H1 (cell line): ENCODE measurements at regions not wholly inside any gene's neighbourhood (a gene's known extent, or its start where the extent isn't known, plus 50 kb on each side); places are given as distances from the start of the nearest gene placed in this dataset.
A peak's percentile ranks its signal among the peaks of the same experiment; 100 is the strongest.

Experiments used
- CTCF ChIA-PET: fragments of 300-600 bp; sonication (Branson Sonifier 250); formaldehyde crosslinking; loops from one replicate; lab custom pipeline; 2021; ENCODE audit not compliant: partially characterized antibody; lab: Charles Lee
- POLR2A ChIA-PET: fragments of 300-600 bp; sonication (Branson Sonifier 250); formaldehyde crosslinking; loops from one replicate; lab custom pipeline; 2021; ENCODE audit warnings: inconsistent platforms; ENCODE audit not compliant: partially characterized antibody; lab: Charles Lee
- DNase-seq, 2 experiments: peaks; one replicate each; pipeline versions ENCODE4 v3.0.0 to v3.0.0-alpha.2; 2010 to 2022; ENCODE audit warnings: low spot score in 2 of 2, low read depth in 1 of 2, mixed read lengths in 1 of 2
- FAIRE-seq: peaks from 2 replicates; lab custom pipeline; 2011; peaks lifted over from hg19 to GRCh38; lab: Jason Lieb, UNC
- H2AFZ ChIP-seq: 2 replicates; pipeline ENCODE4 v1.8.1; 2012; ENCODE audit warnings: low read length, inconsistent platforms
- H2AK5ac ChIP-seq: 2 replicates; pipeline ENCODE4 v1.6.1; 2013; ENCODE audit warnings: low read depth, low read length
- H2BK120ac ChIP-seq: replicated peaks from 2 replicates; pipeline ENCODE3; 2013; ENCODE audit warnings: low read depth, low read length, inconsistent platforms
- H2BK12ac ChIP-seq: 2 replicates; pipeline ENCODE4 v1.6.1; 2013; ENCODE audit warnings: low read depth, low read length
- H2BK15ac ChIP-seq: 2 replicates; pipeline ENCODE4 v1.6.1; 2013; ENCODE audit warnings: low read length
- H2BK20ac ChIP-seq: 2 replicates; pipeline ENCODE4 v1.6.1; 2013; ENCODE audit warnings: low read length
- H2BK5ac ChIP-seq: 2 replicates; pipeline ENCODE4 v1.6.1; 2013; ENCODE audit warnings: low read depth, low read length
- H3K14ac ChIP-seq: 2 replicates; pipeline ENCODE4 v1.6.1; 2013; ENCODE audit warnings: inconsistent platforms; ENCODE audit not compliant: insufficient read length
- H3K18ac ChIP-seq: 2 replicates; pipeline ENCODE4 v1.6.1; 2013; ENCODE audit warnings: low read length; ENCODE audit errors: extremely low read depth
- H3K23ac ChIP-seq: 2 replicates; pipeline ENCODE4 v1.6.1; 2013; ENCODE audit warnings: inconsistent platforms; ENCODE audit not compliant: insufficient read length
- H3K23me2 ChIP-seq: 2 replicates; pipeline ENCODE4 v1.6.1; 2013; ENCODE audit warnings: low read depth, low read length
- H3K27ac ChIP-seq: 2 replicates; pipeline ENCODE4 v1.6.1; 2011; ENCODE audit warnings: low read depth, low read length, inconsistent platforms
- H3K27me3 ChIP-seq, 4 experiments: replicated peaks in 1 of 4; 1 replicate in 1 of 4; 2 replicates in 3 of 4; pipeline versions ENCODE4 v1.6.1 to v1.8.1; 2011 to 2013; ENCODE audit warnings: low read length in 3 of 4, mild to moderate bottlenecking in 3 of 4, inconsistent platforms in 2 of 4, mixed read lengths in 2 of 4, moderate library complexity in 1 of 4; ENCODE audit not compliant: control insufficient read depth in 3 of 4, insufficient read depth in 3 of 4; ENCODE audit errors: extremely low read depth in 1 of 4
- H3K36me3 ChIP-seq, 4 experiments: 2 replicates each; pipeline versions ENCODE4 v1.6.1 to v1.8.1; 2011 to 2013; ENCODE audit warnings: mild to moderate bottlenecking in 4 of 4, low read length in 3 of 4, moderate library complexity in 2 of 4, control low read depth in 1 of 4, inconsistent platforms in 1 of 4; ENCODE audit not compliant: insufficient read depth in 4 of 4, control insufficient read depth in 2 of 4
- H3K4ac ChIP-seq: replicated peaks from 2 replicates; pipeline ENCODE3; 2013; ENCODE audit warnings: low read length, low read depth, mixed read lengths, inconsistent platforms; ENCODE audit not compliant: insufficient read length
- H3K4me1 ChIP-seq, 4 experiments: replicated peaks in 1 of 4; 1 replicate in 1 of 4; 2 replicates in 3 of 4; pipeline versions ENCODE4 v1.6.1 to v1.8.1; 2011 to 2013; ENCODE audit warnings: low read length in 3 of 4, inconsistent platforms in 2 of 4, mixed read lengths in 1 of 4; ENCODE audit not compliant: insufficient read depth in 4 of 4, control insufficient read depth in 3 of 4
- H3K4me2 ChIP-seq, 2 experiments: 2 replicates each; pipeline versions ENCODE4 v1.6.1 to v1.8.1; 2011 to 2013; ENCODE audit warnings: low read depth in 2 of 2, low read length in 2 of 2, control low read depth in 1 of 2, inconsistent platforms in 1 of 2, mild to moderate bottlenecking in 1 of 2; ENCODE audit not compliant: insufficient read depth in 1 of 2
- H3K4me3 ChIP-seq, 4 experiments: fragments of 200-600, 300-600 bp in 1 of 4; sonication (generic), shearing (Covaris generic), sonication (Bioruptor Twin) in 1 of 4; 2 replicates each; pipeline versions ENCODE4 v1.5.1 to v1.8.1; 2011 to 2016; ENCODE audit warnings: low read length in 4 of 4, low read depth in 3 of 4, control low read depth in 2 of 4, inconsistent platforms in 2 of 4, mild to moderate bottlenecking in 2 of 4, mixed read lengths in 1 of 4, moderate library complexity in 1 of 4; ENCODE audit not compliant: insufficient read depth in 2 of 4; ENCODE audit errors: extremely low read depth in 1 of 4
- H3K56ac ChIP-seq: replicated peaks from 2 replicates; pipeline ENCODE3; 2013; ENCODE audit warnings: low read depth, mild to moderate bottlenecking, mixed read lengths, low read length, inconsistent platforms; ENCODE audit not compliant: insufficient read length
- H3K79me1 ChIP-seq: 2 replicates; pipeline ENCODE4 v1.6.1; 2013; ENCODE audit warnings: low read depth, low read length, control low read depth
- H3K79me2 ChIP-seq, 2 experiments: 2 replicates each; pipeline versions ENCODE4 v1.6.1 to v1.8.1; 2012 to 2013; ENCODE audit warnings: low read length in 2 of 2, mild to moderate bottlenecking in 2 of 2, inconsistent platforms in 1 of 2; ENCODE audit not compliant: insufficient read depth in 2 of 2, control insufficient read depth in 1 of 2
- H3K9ac ChIP-seq, 4 experiments: replicated peaks in 1 of 4; 1 replicate in 1 of 4; 2 replicates in 3 of 4; pipeline versions ENCODE4 v1.6.1 to v1.8.1; 2011 to 2013; ENCODE audit warnings: low read depth in 3 of 4, low read length in 3 of 4, control low read depth in 2 of 4, mild to moderate bottlenecking in 2 of 4, moderate library complexity in 2 of 4, inconsistent platforms in 1 of 4; ENCODE audit errors: extremely low read depth in 1 of 4
- H3K9me3 ChIP-seq, 2 experiments: 2 replicates each; pipeline versions ENCODE4 v1.6.1 to v1.8.1; 2012 to 2013; ENCODE audit warnings: mild to moderate bottlenecking in 2 of 2, moderate library complexity in 2 of 2, control low read depth in 1 of 2, inconsistent platforms in 1 of 2, low read depth in 1 of 2, low read length in 1 of 2, mixed read lengths in 1 of 2; ENCODE audit not compliant: insufficient read depth in 2 of 2
- H4K20me1 ChIP-seq, 2 experiments: replicated peaks in 1 of 2; 2 replicates each; pipeline versions ENCODE3 to v1.8.1; 2011 to 2013; ENCODE audit warnings: inconsistent platforms in 2 of 2, low read length in 2 of 2, mild to moderate bottlenecking in 1 of 2; ENCODE audit not compliant: insufficient read depth in 2 of 2, control insufficient read depth in 1 of 2
- H4K5ac ChIP-seq: 2 replicates; pipeline ENCODE4 v1.6.1; 2013; ENCODE audit warnings: low read length, low read depth, mixed read lengths, inconsistent platforms; ENCODE audit not compliant: insufficient read length
- H4K8ac ChIP-seq: 2 replicates; pipeline ENCODE4 v1.8.0; 2013; ENCODE audit warnings: mild to moderate bottlenecking, moderate library complexity, low read length, inconsistent platforms; ENCODE audit not compliant: insufficient read depth; ENCODE audit errors: extremely low read depth
- H4K91ac ChIP-seq: replicated peaks from 2 replicates; pipeline ENCODE3; 2013; ENCODE audit warnings: low read length, mixed read lengths, inconsistent platforms; ENCODE audit not compliant: insufficient read length
- CHD7 ChIP-seq: fragments of 300-600 bp; sonication (generic); IDR thresholded peaks from 2 replicates; pipeline ENCODE4 v1.7.1; 2012; ENCODE audit warnings: low read length, moderate library complexity, mild to moderate bottlenecking, inconsistent platforms; ENCODE audit not compliant: insufficient replicate concordance

GRCh38 chr18:78010363-78010762 is 760.7 kb downstream of the GALR1 start:
- no peak overlapping the region for H2BK120ac ChIP-seq
- H3K4me3 ChIP-seq, result no peak overlapping the region
- H3K4me1 ChIP-seq, result peaks cover 6 to 11% (median 10%) of the 10 kb centered on the region in 4 experiments; a peak in 6 of 7 replicates
- CTCF ChIA-PET, result no interaction called here
- DNase-seq (no peak), FAIRE-seq (no peak)
- no peaks in the 10 kb centered on the region for H3K79me1 ChIP-seq
- H3K23ac ChIP-seq, result no peak overlapping the region
- H3K14ac ChIP-seq, result no peak overlapping the region
- H3K9ac ChIP-seq, result no peak overlapping the region
- peak overlapping the region; percentile 87 for H3K56ac ChIP-seq
- no peak overlapping the region for H4K5ac ChIP-seq
- H2AK5ac ChIP-seq, result peak overlapping the region; percentile 26; the same call in 1 of the 2 replicates
- peaks cover 0 to 3% of the 10 kb centered on the region in 2 experiments; a peak in 1 of 4 replicates for H3K9me3 ChIP-seq
- H4K20me1 ChIP-seq, result no peaks in the 10 kb centered on the region
- POLR2A ChIA-PET, result no interaction called here
- no peak overlapping the region for H3K4ac ChIP-seq
- no peak overlapping the region for H2BK15ac ChIP-seq
- no peak overlapping the region for H2BK5ac ChIP-seq
- H2BK20ac ChIP-seq, result no peak overlapping the region
- no peak overlapping the region for H4K91ac ChIP-seq
- no peak overlapping the region for H3K18ac ChIP-seq
- no peak overlapping the region; the same call in 1 of the 2 replicates for H2BK12ac ChIP-seq
- H4K8ac ChIP-seq, result no peak overlapping the region
- H3K23me2 ChIP-seq, result peaks cover 8% of the 10 kb centered on the region; the same call in 1 of the 2 replicates
- no peaks in the 10 kb centered on the region for H3K27me3 ChIP-seq
- H3K4me2 ChIP-seq, result no peak overlapping the region
- H2AFZ ChIP-seq, result no peak overlapping the region
- H3K79me2 ChIP-seq, result no peaks in the 10 kb centered on the region
- no peak overlapping the region for H3K27ac ChIP-seq
- no peaks in the 10 kb centered on the region for H3K36me3 ChIP-seq
- no peak for TF ChIP-seq CHD7
